Erythroblast (primary cell): ENCODE measurements at regions not wholly inside any gene's neighbourhood (a gene's known extent, or its start where the extent isn't known, plus 50 kb on each side); places are given as distances from the start of the nearest gene placed in this dataset.

Experiments
- GATA1 ChIP-seq: IDR thresholded peaks from 2 replicates; pipeline ENCODE4 v1.6.1; 2011; ENCODE audit warnings: low read depth, mild to moderate bottlenecking, control low read depth, low read length, moderate library complexity
- POLR2A ChIP-seq: IDR thresholded peaks from 2 replicates; pipeline ENCODE4 v1.6.1; 2011; ENCODE audit warnings: mild to moderate bottlenecking, low read length

DNA sequence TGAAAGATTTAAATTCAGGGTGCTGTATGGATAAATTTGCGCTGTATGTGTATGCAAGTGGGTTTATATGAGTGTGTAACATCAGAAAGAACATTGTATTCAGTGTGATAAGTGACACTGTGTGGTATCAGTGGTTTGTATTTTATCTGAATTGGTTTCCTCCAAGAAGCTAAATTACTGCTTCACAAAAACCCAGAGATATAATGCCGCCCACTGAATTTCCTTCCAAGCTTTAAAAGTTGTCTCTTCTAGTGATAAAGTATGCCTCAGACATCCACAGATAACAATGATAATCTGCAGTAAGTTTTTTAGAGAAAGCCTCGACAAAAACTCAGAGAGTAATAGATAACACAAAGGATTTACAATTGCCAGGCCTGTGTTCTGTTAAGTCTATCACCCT, 710.6 kb upstream of the HS3ST1 start:
- TF ChIP-seq POLR2A (no peak), GATA1 (no peak)
